WTC11 (cell line): ENCODE measurements at regions not wholly inside any gene's neighbourhood (a gene's known extent, or its start where the extent isn't known, plus 50 kb on each side); places are given as distances from the start of the nearest gene placed in this dataset.

Experiments
- ATF6 ChIP-seq: sonication (generic); formaldehyde crosslinking; IDR thresholded peaks from 2 replicates; pipeline ENCODE4 v1.8.1; 2023; ENCODE audit warnings: mild to moderate bottlenecking, missing genetic modification reagents
- FOXJ3 ChIP-seq: sonication (generic); formaldehyde crosslinking; IDR thresholded peaks from 2 replicates; pipeline ENCODE4 v1.9.0; 2021; ENCODE audit warnings: missing genetic modification reagents, mild to moderate bottlenecking, borderline replicate concordance
- GABPB1 ChIP-seq: sonication (generic); formaldehyde crosslinking; IDR thresholded peaks from 2 replicates; pipeline ENCODE4 v1.8.1; 2023; ENCODE audit warnings: mild to moderate bottlenecking, missing genetic modification reagents
- KAT7 ChIP-seq: sonication (generic); formaldehyde crosslinking; IDR thresholded peaks from 2 replicates; pipeline ENCODE4 v1.8.1; 2023; ENCODE audit warnings: missing genetic modification reagents, mild to moderate bottlenecking, borderline replicate concordance
- MAX ChIP-seq: sonication (generic); formaldehyde crosslinking; IDR thresholded peaks from 2 replicates; pipeline ENCODE4 v1.8.0; 2022; ENCODE audit warnings: mild to moderate bottlenecking, missing genetic modification reagents
- NFYB ChIP-seq: sonication (generic); formaldehyde crosslinking; conservative IDR thresholded peaks from 2 replicates; pipeline ENCODE4 v1.8.0; 2022; ENCODE audit warnings: low read depth, missing genetic modification reagents
- NR3C1 ChIP-seq: sonication (generic); formaldehyde crosslinking; conservative IDR thresholded peaks from 2 replicates; pipeline ENCODE4 v1.8.1; 2023; ENCODE audit warnings: low read depth, mild to moderate bottlenecking, missing genetic modification reagents
- TP53 ChIP-seq: sonication (generic); formaldehyde crosslinking; IDR thresholded peaks from 2 replicates; pipeline ENCODE4 v1.8.1; 2023; ENCODE audit warnings: mild to moderate bottlenecking, missing genetic modification reagents
- USF2 ChIP-seq: sonication (generic); formaldehyde crosslinking; IDR thresholded peaks from 2 replicates; pipeline ENCODE4 v1.8.1; 2023; ENCODE audit warnings: mild to moderate bottlenecking, missing genetic modification reagents, moderate library complexity
- ZNF423 ChIP-seq: fragments of 250-450 bp; sonication (Bioruptor Pico); IDR thresholded peaks from 2 replicates; pipeline ENCODE4 v2.1.2; 2022; ENCODE audit warnings: mild to moderate bottlenecking, moderate library complexity
- TF ChIP-seq, protein P1 (sequence below): fragments of 200-600 bp; IDR thresholded peaks from 2 replicates; pipeline ENCODE4 v1.8.0; 2022; ENCODE audit warnings: antibody characterized with exemption
- TF ChIP-seq, protein P2 (sequence below): sonication (generic); formaldehyde crosslinking; IDR thresholded peaks from 2 replicates; pipeline ENCODE4 v1.8.0; 2022; ENCODE audit warnings: mild to moderate bottlenecking, missing genetic modification reagents

DNA sequence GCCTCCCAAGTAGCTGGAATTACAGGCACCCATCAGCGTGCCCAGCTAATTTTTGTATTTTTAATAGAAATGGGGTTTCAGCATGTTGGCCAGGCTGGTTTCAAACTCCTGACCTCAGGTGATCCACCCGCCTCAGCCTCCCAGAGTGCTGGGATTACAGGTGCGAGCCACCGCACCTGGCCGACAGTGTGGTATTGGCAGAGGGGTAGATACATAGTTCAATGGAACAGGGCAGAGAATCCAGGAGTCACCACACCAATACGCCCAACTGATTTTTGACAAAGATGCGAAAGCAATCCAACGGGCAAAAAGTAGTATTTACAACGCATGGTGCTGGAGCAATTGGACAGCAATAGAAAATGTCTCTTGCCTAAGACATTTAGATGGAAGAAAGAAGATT lies 164.0 kb upstream of the PPP1R26 start:
- TF ChIP-seq GABPB1 (CRISPR knock-in tag) = no peak
- TF ChIP-seq TP53 = no peak
- TF ChIP-seq, protein P1, sequence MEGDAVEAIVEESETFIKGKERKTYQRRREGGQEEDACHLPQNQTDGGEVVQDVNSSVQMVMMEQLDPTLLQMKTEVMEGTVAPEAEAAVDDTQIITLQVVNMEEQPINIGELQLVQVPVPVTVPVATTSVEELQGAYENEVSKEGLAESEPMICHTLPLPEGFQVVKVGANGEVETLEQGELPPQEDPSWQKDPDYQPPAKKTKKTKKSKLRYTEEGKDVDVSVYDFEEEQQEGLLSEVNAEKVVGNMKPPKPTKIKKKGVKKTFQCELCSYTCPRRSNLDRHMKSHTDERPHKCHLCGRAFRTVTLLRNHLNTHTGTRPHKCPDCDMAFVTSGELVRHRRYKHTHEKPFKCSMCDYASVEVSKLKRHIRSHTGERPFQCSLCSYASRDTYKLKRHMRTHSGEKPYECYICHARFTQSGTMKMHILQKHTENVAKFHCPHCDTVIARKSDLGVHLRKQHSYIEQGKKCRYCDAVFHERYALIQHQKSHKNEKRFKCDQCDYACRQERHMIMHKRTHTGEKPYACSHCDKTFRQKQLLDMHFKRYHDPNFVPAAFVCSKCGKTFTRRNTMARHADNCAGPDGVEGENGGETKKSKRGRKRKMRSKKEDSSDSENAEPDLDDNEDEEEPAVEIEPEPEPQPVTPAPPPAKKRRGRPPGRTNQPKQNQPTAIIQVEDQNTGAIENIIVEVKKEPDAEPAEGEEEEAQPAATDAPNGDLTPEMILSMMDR = no peak
- TF ChIP-seq NFYB (CRISPR knock-in tag) = no peak
- no peak for TF ChIP-seq MAX (CRISPR knock-in tag)
- TF ChIP-seq USF2 = no peak
- TF ChIP-seq, protein P2, sequence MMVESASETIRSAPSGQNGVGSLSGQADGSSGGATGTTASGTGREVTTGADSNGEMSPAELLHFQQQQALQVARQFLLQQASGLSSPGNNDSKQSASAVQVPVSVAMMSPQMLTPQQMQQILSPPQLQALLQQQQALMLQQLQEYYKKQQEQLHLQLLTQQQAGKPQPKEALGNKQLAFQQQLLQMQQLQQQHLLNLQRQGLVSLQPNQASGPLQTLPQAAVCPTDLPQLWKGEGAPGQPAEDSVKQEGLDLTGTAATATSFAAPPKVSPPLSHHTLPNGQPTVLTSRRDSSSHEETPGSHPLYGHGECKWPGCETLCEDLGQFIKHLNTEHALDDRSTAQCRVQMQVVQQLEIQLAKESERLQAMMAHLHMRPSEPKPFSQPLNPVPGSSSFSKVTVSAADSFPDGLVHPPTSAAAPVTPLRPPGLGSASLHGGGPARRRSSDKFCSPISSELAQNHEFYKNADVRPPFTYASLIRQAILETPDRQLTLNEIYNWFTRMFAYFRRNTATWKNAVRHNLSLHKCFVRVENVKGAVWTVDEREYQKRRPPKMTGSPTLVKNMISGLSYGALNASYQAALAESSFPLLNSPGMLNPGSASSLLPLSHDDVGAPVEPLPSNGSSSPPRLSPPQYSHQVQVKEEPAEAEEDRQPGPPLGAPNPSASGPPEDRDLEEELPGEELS (CRISPR knock-in tag) = no peak
- no peak for TF ChIP-seq ZNF423 (CRISPR knock-in tag)
- no peak for TF ChIP-seq FOXJ3 (CRISPR knock-in tag)
- TF ChIP-seq NR3C1 (CRISPR knock-in tag) = no peak
- TF ChIP-seq ATF6 (CRISPR knock-in tag) = no peak
- TF ChIP-seq KAT7 (CRISPR knock-in tag) = no peak
